Testis (tissue), 2 donors: ENCODE measurements at regions not wholly inside any gene's neighbourhood (a gene's known extent, or its start where the extent isn't known, plus 50 kb on each side); places are given as distances from the start of the nearest gene placed in this dataset.

ENCODE experiments used
- DNase-seq: peaks from one replicate; pipeline ENCODE4 v3.0.0-alpha.2; 2019
- H3K27ac ChIP-seq, 2 donors: fragments of 200-600 bp; sonication (generic); one replicate each; pipeline ENCODE4 v1.5.1; 2019
- H3K27me3 ChIP-seq: fragments of 200-600 bp; sonication (generic); one replicate; pipeline ENCODE4 v1.5.1; 2019
- H3K36me3 ChIP-seq: fragments of 200-600 bp; sonication (generic); one replicate; pipeline ENCODE4 v1.5.1; 2017; ENCODE audit warnings: low read depth; ENCODE audit errors: missing control alignments
- H3K4me1 ChIP-seq: fragments of 200-600 bp; sonication (generic); one replicate; pipeline ENCODE4 v1.5.1; 2019
- H3K4me3 ChIP-seq, 2 donors: fragments of 200-600 bp; sonication (generic); one replicate each; pipeline ENCODE4 v1.5.1; 2017 to 2019
- H3K9me3 ChIP-seq: fragments of 200-600 bp; sonication (generic); one replicate; pipeline ENCODE4 v1.5.1; 2017
- POLR2A ChIP-seq: fragments of 450-650 bp; IDR thresholded peaks from one replicate; pipeline ENCODE4 v1.6.1; 2017; ENCODE audit warnings: antibody characterized with exemption, mild to moderate bottlenecking, moderate library complexity
- WGBS, 2 donors: methylation state at CpG; one replicate each; pipeline ENCODE4 v1.1.5; 2018; 5-methylcytosine and 5-hydroxymethylcytosine counted together
- intact Hi-C: fragments of 100-400 bp; cut with DNase I; formaldehyde crosslinking; loops from one replicate; pipeline ENCODE4 v1.15.1; 2023; ENCODE audit warnings: low total_unique reads
- TF ChIP-seq, protein P1 (sequence below), 3 experiments: fragments of 450-650 bp in 2 of 3; fragments of 200-600 bp in 1 of 3; sonication (generic) in 1 of 3; IDR thresholded peaks; one replicate each; pipeline ENCODE4 v1.5.1; 2016 to 2019; ENCODE audit warnings: antibody characterized with exemption in 3 of 3, mild to moderate bottlenecking in 2 of 3, moderate library complexity in 1 of 3

DNA sequence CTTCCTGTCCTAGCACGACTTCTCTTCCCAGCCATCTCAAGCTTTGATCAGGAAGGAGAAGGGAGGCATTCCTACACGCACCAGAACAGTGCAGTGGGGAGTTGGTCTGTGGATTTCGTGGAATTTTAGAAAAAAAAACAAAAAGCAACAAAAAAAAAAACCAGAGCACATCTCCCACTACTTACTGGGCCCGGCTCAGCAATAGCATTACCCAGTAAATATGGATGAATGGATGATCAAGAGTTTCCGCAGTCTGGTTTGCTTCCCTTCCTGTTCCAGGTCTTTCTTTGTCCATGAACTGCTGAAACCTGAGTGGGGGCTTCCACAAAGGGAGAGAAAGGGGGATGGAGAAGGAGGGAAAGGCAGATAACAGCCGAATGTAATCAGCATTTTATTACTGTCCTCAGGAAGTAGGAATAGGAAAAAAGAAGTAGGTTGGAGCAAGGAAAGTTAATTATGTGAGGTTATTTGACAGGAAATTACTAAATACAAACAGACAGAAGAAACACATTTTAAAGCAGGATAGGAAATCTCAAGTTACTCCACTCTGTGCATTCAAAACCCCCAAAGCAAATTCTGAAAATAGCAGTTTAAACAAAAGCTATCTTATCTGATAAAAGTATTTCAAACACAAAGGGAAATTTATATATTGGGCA is 349.0 kb downstream of the PRL start:
- intact Hi-C loops, result no loop called here
- H3K36me3 ChIP-seq, result no peaks in the 10 kb centered on the region
- no peaks in the 10 kb centered on the region for H3K27me3 ChIP-seq
- H3K27ac ChIP-seq, result no peak overlapping the region
- DNase-seq, result no peak
- 61 to 70% methylated on average over 6 of the region's 6 CpGs for WGBS, 2 donors
- H3K4me3 ChIP-seq, result no peak overlapping the region
- no peak for TF ChIP-seq POLR2A
- TF ChIP-seq, protein P1, sequence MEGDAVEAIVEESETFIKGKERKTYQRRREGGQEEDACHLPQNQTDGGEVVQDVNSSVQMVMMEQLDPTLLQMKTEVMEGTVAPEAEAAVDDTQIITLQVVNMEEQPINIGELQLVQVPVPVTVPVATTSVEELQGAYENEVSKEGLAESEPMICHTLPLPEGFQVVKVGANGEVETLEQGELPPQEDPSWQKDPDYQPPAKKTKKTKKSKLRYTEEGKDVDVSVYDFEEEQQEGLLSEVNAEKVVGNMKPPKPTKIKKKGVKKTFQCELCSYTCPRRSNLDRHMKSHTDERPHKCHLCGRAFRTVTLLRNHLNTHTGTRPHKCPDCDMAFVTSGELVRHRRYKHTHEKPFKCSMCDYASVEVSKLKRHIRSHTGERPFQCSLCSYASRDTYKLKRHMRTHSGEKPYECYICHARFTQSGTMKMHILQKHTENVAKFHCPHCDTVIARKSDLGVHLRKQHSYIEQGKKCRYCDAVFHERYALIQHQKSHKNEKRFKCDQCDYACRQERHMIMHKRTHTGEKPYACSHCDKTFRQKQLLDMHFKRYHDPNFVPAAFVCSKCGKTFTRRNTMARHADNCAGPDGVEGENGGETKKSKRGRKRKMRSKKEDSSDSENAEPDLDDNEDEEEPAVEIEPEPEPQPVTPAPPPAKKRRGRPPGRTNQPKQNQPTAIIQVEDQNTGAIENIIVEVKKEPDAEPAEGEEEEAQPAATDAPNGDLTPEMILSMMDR (IDR thresholded peaks at IDR 0.05), result no peak
- no peaks in the 10 kb centered on the region for H3K4me1 ChIP-seq
- H3K9me3 ChIP-seq, result no peaks in the 10 kb centered on the region

DNA sequence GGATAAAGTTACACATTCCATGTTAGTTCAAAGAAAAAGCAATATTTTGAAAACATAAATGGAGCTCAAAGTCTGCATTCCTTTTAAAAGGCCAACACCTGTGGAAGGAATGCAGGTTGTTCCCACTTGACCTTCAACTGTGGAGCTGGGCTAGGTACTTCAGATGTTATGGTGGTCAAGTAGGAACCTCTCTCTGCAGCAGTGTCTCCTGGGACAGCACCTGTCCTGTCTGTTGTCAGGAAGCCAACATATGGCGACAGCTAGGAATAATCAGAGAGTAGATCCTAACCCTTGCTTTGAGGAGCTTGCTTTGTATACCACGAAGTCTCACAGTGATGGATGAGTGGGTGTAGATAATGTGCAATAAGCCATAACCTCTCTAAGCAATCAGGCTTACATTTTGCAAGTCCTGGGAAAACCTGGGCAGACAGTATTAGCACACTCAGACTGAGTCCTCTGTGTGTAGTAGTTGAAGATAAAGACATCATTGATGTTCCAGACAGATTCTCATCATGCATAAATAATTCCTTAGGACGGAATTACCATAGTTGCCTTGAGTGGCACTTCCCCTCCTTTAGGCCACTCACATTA is 347.5 kb downstream of the PRL start:
- no peaks in the 10 kb centered on the region for H3K36me3 ChIP-seq
- no peaks in the 10 kb centered on the region for H3K4me1 ChIP-seq
- TF ChIP-seq POLR2A, result no peak
- TF ChIP-seq, protein P1 (IDR thresholded peaks at IDR 0.05), result no peak
- WGBS, 2 donors, result 69 to 84% methylated on average over 3 of the region's 3 CpGs
- no peak for DNase-seq
- no peaks in the 10 kb centered on the region for H3K9me3 ChIP-seq
- no peak overlapping the region for H3K4me3 ChIP-seq
- no peak overlapping the region for H3K27ac ChIP-seq
- no peaks in the 10 kb centered on the region for H3K27me3 ChIP-seq
- intact Hi-C loops, result no loop called here

DNA sequence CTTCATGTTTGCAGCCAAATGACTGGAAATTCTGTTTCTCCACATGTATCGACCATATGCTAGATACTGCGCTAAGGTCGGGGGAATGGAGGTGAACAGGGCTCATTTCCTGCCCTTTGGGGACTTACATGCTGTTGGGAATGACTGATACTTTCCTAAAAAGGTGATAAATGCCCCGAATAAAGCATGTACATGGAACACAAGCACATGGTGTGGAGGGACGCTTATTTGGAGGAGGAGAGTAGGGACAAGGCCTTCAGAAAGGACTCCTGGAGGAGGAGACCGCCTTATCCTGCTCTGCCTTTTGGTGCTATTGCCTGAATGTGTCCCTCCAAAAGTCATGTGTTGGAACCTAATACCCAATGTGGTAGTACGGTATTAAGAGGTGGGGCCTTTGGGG is 344.5 kb downstream of the PRL start:
- no peak for TF ChIP-seq POLR2A
- TF ChIP-seq, protein P1 (IDR thresholded peaks at IDR 0.05), result no peak
- Histone ChIP-seq H3K4me3 (no peak overlapping the region), H3K9me3 (no peaks in the 10 kb centered on the region), H3K27ac (no peak overlapping the region), H3K4me1 (no peaks in the 10 kb centered on the region), H3K27me3 (no peaks in the 10 kb centered on the region), H3K36me3 (no peaks in the 10 kb centered on the region)
- 89 to 93% methylated on average over 7 of the region's 7 CpGs for WGBS, 2 donors
- no peak for DNase-seq
- intact Hi-C loops, result no loop called here

DNA sequence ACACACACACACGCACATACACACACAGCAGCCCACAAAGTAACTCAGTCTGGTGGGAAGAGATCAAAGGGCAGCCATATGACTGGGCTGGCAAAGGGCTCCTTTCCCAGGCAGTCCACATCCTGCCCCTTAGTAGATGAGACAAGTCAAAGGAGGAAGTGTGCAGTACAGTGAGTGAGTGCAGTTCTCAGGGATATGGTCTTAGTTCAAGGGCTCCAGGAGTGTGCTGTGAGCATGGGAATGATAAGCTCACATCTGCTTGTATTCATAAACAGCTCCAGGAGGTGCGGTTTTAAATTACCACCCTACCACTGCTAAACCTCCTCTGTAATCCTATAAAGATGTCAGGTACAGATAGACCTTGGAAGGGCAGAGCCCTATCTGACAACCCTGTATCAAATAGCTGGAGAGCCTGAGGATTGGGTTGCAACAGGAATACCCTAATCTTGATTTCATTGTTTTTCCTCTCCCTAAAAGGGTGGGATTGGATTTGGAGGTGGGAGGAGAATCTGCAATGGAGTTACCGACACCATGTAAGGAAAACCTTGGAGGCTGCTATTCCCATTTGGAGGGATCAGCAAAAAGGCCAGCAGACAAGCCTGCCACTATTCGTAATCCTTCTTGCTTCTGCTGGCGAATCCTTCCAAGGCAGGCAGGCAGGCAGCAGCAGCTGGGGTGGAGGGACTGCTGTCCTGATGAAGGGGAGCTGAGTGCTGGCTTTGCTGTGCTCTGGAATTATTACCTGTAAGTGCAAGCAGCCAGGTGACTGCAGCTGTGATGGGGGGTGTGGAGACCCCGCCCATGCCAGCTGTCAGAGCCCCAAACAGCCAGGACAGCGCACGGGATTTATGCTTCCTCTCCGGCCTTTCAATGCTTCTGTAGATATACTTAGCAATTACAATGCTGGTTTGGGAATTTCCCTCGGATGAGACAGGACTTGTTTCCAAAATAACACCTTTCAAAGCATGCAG is 342.7 kb downstream of the PRL start:
- no peak overlapping the region for H3K4me3 ChIP-seq
- intact Hi-C loops, result no loop called here
- no peaks in the 10 kb centered on the region for H3K9me3 ChIP-seq
- DNase-seq, result no peak
- H3K27ac ChIP-seq, result no peak overlapping the region
- WGBS, 2 donors, result 57 to 58% methylated on average over 10 of the region's 10 CpGs
- H3K4me1 ChIP-seq, result no peaks in the 10 kb centered on the region
- H3K36me3 ChIP-seq, result no peaks in the 10 kb centered on the region
- H3K27me3 ChIP-seq, result no peaks in the 10 kb centered on the region
- TF ChIP-seq, protein P1 (IDR thresholded peaks at IDR 0.05), result no peak
- TF ChIP-seq POLR2A, result no peak
